ENCODE measurements at regions not wholly inside any gene's neighbourhood (a gene's known extent, or its start where the extent isn't known, plus 50 kb on each side); places are given as distances from the start of the nearest gene placed in this dataset.

- TF ChIP-seq CTCF (conservative IDR thresholded peaks at IDR 0.05; ENCODE audit: low read length) (no peak), EZH2phosphoT487 (IDR thresholded peaks at IDR 0.05; ENCODE audit: borderline replicate concordance) (no peak)
Observed at GRCh38 chr4:138599965-138600364, 357.8 kb upstream of the SLC7A11 start.
